Astrocyte (in vitro differentiated cells and primary cell): ENCODE measurements at regions not wholly inside any gene's neighbourhood (a gene's known extent, or its start where the extent isn't known, plus 50 kb on each side); places are given as distances from the start of the nearest gene placed in this dataset.
A peak's percentile ranks its signal among the peaks of the same experiment; 100 is the strongest.

Source experiments
- DNase-seq: peaks from one replicate; pipeline ENCODE4 v3.0.0-alpha.2; 2010; ENCODE audit warnings: low read depth
- FAIRE-seq: peaks from 2 replicates; lab custom pipeline; 2011; peaks lifted over from hg19 to GRCh38; lab: Jason Lieb, UNC
- H2AFZ ChIP-seq: 2 replicates; pipeline ENCODE4 v1.6.0; 2012; ENCODE audit warnings: low read depth, low read length, inconsistent platforms
- H3K27ac ChIP-seq: 2 replicates; pipeline ENCODE4 v1.5.1; 2011; ENCODE audit warnings: low read depth, low read length, inconsistent platforms
- H3K27me3 ChIP-seq: 2 replicates; pipeline ENCODE4 v1.6.0; 2011; ENCODE audit warnings: low read length, inconsistent platforms; ENCODE audit not compliant: insufficient read depth
- H3K36me3 ChIP-seq: 2 replicates; pipeline ENCODE4 v1.5.1; 2011; ENCODE audit warnings: low read length, inconsistent platforms; ENCODE audit not compliant: insufficient read depth
- H3K4me1 ChIP-seq: 2 replicates; pipeline ENCODE4 v1.5.1; 2011; ENCODE audit warnings: low read length, inconsistent platforms; ENCODE audit not compliant: insufficient read depth
- H3K4me2 ChIP-seq: 2 replicates; pipeline ENCODE4 v1.6.0; 2012; ENCODE audit warnings: low read length, inconsistent platforms
- H3K4me3 ChIP-seq: 2 replicates; pipeline ENCODE4 v1.5.1; 2011; ENCODE audit warnings: low read depth, mild to moderate bottlenecking, low read length, inconsistent platforms; ENCODE audit not compliant: insufficient read depth
- H3K79me2 ChIP-seq: 2 replicates; pipeline ENCODE4 v1.6.0; 2012; ENCODE audit warnings: mild to moderate bottlenecking, low read length, inconsistent platforms; ENCODE audit not compliant: insufficient read depth
- H3K9ac ChIP-seq: 2 replicates; pipeline ENCODE4 v1.6.0; 2012; ENCODE audit warnings: mild to moderate bottlenecking, low read length, inconsistent platforms
- H3K9me3 ChIP-seq: 2 replicates; pipeline ENCODE4 v1.5.1; 2012; ENCODE audit warnings: low read depth, mild to moderate bottlenecking, low read length, inconsistent platforms; ENCODE audit not compliant: insufficient read depth
- H4K20me1 ChIP-seq: 2 replicates; pipeline ENCODE4 v1.6.0; 2012; ENCODE audit warnings: low read length, inconsistent platforms; ENCODE audit not compliant: insufficient read depth
- H3K27ac Mint-ChIP-seq: one replicate; pipeline ENCODE4 v1.8.0; 2021; ENCODE audit warnings: mild to moderate bottlenecking, mixed read lengths; ENCODE audit not compliant: unreplicated experiment
- H3K27me3 Mint-ChIP-seq: one replicate; pipeline ENCODE4 v1.8.0; 2021; ENCODE audit warnings: low read depth, mixed read lengths; ENCODE audit not compliant: unreplicated experiment
- H3K36me3 Mint-ChIP-seq: one replicate; pipeline ENCODE4 v1.8.0; 2021; ENCODE audit warnings: low read depth, mixed read lengths; ENCODE audit not compliant: unreplicated experiment
- H3K4me1 Mint-ChIP-seq: one replicate; pipeline ENCODE4 v1.8.0; 2021; ENCODE audit warnings: low read depth, mixed read lengths; ENCODE audit not compliant: unreplicated experiment
- H3K4me3 Mint-ChIP-seq: one replicate; pipeline ENCODE4 v1.8.0; 2021; ENCODE audit warnings: mild to moderate bottlenecking, moderate library complexity, mixed read lengths; ENCODE audit not compliant: unreplicated experiment
- H3K9me3 Mint-ChIP-seq: one replicate; pipeline ENCODE4 v1.8.0; 2021; ENCODE audit warnings: mild to moderate bottlenecking, mixed read lengths; ENCODE audit not compliant: unreplicated experiment
- EZH2 ChIP-seq: IDR thresholded peaks from 2 replicates; pipeline ENCODE4 v1.6.1; 2012; ENCODE audit warnings: mild to moderate bottlenecking, low read length, inconsistent platforms; ENCODE audit not compliant: insufficient read depth
- TF ChIP-seq, protein P1 (sequence below): IDR thresholded peaks from 2 replicates; pipeline ENCODE4 v1.5.1; 2011; ENCODE audit warnings: low read depth, mild to moderate bottlenecking, inconsistent platforms, low read length, moderate library complexity; ENCODE audit not compliant: insufficient read depth

DNA sequence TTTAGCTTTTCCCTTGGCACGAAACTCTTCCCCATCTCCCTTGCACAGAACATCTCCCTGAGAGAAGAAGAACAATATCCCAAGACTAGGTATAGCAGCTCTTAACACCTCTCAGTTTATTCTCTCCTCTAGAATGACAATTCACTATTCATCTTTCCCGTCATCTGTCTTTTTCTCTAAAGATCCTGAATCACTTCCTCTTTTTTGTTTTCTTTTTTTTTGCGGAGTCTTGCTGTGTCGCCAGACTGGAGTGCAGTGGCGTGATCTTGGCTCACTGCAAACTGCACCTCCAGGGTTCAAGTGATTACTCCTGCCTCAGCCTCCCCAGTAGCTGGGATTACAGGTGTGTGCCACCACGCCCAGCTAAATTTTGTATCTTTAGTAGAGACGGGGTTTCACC is 574.4 kb upstream of the MAP3K7 start:
- no peaks in the 10 kb centered on the region for H4K20me1 ChIP-seq
- H3K27ac Mint-ChIP-seq, result no peak overlapping the region
- DNase-seq (no peak), FAIRE-seq (no peak)
- H3K4me2 ChIP-seq, result no peak overlapping the region
- no peak for TF ChIP-seq EZH2
- TF ChIP-seq, protein P1, sequence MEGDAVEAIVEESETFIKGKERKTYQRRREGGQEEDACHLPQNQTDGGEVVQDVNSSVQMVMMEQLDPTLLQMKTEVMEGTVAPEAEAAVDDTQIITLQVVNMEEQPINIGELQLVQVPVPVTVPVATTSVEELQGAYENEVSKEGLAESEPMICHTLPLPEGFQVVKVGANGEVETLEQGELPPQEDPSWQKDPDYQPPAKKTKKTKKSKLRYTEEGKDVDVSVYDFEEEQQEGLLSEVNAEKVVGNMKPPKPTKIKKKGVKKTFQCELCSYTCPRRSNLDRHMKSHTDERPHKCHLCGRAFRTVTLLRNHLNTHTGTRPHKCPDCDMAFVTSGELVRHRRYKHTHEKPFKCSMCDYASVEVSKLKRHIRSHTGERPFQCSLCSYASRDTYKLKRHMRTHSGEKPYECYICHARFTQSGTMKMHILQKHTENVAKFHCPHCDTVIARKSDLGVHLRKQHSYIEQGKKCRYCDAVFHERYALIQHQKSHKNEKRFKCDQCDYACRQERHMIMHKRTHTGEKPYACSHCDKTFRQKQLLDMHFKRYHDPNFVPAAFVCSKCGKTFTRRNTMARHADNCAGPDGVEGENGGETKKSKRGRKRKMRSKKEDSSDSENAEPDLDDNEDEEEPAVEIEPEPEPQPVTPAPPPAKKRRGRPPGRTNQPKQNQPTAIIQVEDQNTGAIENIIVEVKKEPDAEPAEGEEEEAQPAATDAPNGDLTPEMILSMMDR, result no peak
- H3K4me3 ChIP-seq, result no peak overlapping the region
- no peaks in the 10 kb centered on the region for H3K4me1 ChIP-seq
- H3K9ac ChIP-seq, result no peak overlapping the region
- H3K9me3 ChIP-seq, result no peaks in the 10 kb centered on the region
- no peaks in the 10 kb centered on the region for H3K9me3 Mint-ChIP-seq
- no peaks in the 10 kb centered on the region for H3K27me3 ChIP-seq
- no peaks in the 10 kb centered on the region for H3K36me3 ChIP-seq
- no peaks in the 10 kb centered on the region for H3K4me1 Mint-ChIP-seq
- no peaks in the 10 kb centered on the region for H3K36me3 Mint-ChIP-seq
- H3K27me3 Mint-ChIP-seq, result peaks cover 2% of the 10 kb centered on the region
- H2AFZ ChIP-seq, result no peak overlapping the region
- H3K4me3 Mint-ChIP-seq, result no peak overlapping the region
- H3K79me2 ChIP-seq, result no peaks in the 10 kb centered on the region
- no peak overlapping the region for H3K27ac ChIP-seq

DNA sequence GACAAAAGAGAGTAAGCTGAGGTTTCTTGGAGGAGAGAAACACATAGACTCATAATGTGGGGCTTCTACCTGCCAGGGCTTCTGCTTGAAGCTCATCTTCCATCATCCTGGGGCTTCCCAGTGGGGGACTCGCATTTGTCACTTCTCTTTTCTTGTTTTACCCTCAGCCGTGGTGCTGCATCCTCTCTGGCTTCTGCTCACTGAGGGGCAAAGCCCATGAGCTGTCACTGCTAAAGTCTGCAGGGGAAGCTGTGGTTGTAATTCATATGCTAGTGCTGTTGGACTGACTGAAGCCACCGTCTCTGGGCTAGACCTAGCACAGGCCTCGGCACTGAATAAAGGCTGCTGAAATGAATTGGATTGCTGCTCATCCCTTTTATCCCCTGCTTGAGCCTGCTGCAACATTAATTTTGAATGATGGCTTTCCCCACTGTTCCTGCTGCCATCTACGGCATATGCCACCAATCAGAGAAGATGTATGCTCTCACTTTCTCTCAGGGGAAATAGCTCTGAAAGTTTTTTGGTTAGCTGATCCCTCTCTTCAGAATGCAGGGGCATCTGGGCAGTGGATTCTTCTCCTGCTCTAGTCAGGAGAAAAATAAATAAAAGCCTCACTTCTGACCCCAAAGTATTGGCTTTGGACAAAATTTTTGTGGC is 568.4 kb upstream of the MAP3K7 start:
- Histone ChIP-seq H3K9ac (no peak overlapping the region), H3K4me3 (no peak overlapping the region), H3K27ac (no peak overlapping the region), H2AFZ (no peak overlapping the region), H3K9me3 (no peaks in the 10 kb centered on the region), H3K36me3 (no peaks in the 10 kb centered on the region), H3K4me2 (no peak overlapping the region), H3K79me2 (no peaks in the 10 kb centered on the region), H3K27me3 (no peaks in the 10 kb centered on the region), H4K20me1 (no peaks in the 10 kb centered on the region), H3K4me1 (peaks cover 5% of the 10 kb centered on the region)
- TF ChIP-seq EZH2, result no peak
- Mint-ChIP-seq H3K4me1 (peaks cover 5% of the 10 kb centered on the region), H3K4me3 (no peak overlapping the region), H3K36me3 (no peaks in the 10 kb centered on the region), H3K27me3 (peaks cover 4% of the 10 kb centered on the region), H3K9me3 (no peaks in the 10 kb centered on the region), H3K27ac (no peak overlapping the region)
- DNase-seq (peak; percentile 16), FAIRE-seq (no peak)

DNA sequence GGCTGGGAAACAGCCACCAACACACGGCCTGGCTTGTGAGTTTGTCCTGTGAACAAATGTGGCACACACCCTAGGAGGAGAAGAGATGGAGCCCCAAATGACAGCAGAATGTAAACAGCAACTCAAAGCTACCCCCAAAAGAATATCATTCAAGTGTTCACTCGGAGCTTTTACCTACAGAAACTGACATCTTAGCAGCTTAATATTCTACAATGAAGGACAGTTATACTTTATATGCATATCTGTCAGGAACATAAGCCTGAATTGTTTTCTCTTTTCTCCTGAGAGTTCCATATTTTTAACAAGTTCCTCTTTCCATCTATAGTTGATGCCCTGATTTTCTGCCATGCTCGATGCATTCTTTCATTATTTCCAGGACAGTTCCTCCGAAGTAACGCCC is 566.0 kb upstream of the MAP3K7 start:
- Histone ChIP-seq H3K4me2 (no peak overlapping the region), H3K9me3 (no peaks in the 10 kb centered on the region), H3K27me3 (no peaks in the 10 kb centered on the region), H3K4me1 (peaks cover 13% of the 10 kb centered on the region), H3K27ac (no peak overlapping the region), H3K36me3 (no peaks in the 10 kb centered on the region), H3K4me3 (no peak overlapping the region), H3K9ac (no peak overlapping the region), H4K20me1 (no peaks in the 10 kb centered on the region), H2AFZ (no peak overlapping the region), H3K79me2 (no peaks in the 10 kb centered on the region)
- peaks cover 23% of the 10 kb centered on the region for H3K4me1 Mint-ChIP-seq
- FAIRE-seq (no peak), DNase-seq (no peak)
- H3K27ac Mint-ChIP-seq, result no peak overlapping the region
- no peaks in the 10 kb centered on the region for H3K9me3 Mint-ChIP-seq
- peaks cover 4% of the 10 kb centered on the region for H3K27me3 Mint-ChIP-seq
- H3K4me3 Mint-ChIP-seq, result no peak overlapping the region
- no peaks in the 10 kb centered on the region for H3K36me3 Mint-ChIP-seq
- TF ChIP-seq, protein P1, result no peak
- TF ChIP-seq EZH2, result no peak
